C4-2B (cell line): ENCODE measurements at regions not wholly inside any gene's neighbourhood (a gene's known extent, or its start where the extent isn't known, plus 50 kb on each side); places are given as distances from the start of the nearest gene placed in this dataset.

Experiments
- ZFX ChIP-seq: fragments of 450-650 bp; IDR thresholded peaks from 2 replicates; pipeline ENCODE4 v1.6.1; 2017
- TF ChIP-seq, protein P1 (sequence below): fragments of 450-650 bp; conservative IDR thresholded peaks from 2 replicates; pipeline ENCODE4 v1.5.1; 2017; ENCODE audit warnings: mild to moderate bottlenecking

DNA sequence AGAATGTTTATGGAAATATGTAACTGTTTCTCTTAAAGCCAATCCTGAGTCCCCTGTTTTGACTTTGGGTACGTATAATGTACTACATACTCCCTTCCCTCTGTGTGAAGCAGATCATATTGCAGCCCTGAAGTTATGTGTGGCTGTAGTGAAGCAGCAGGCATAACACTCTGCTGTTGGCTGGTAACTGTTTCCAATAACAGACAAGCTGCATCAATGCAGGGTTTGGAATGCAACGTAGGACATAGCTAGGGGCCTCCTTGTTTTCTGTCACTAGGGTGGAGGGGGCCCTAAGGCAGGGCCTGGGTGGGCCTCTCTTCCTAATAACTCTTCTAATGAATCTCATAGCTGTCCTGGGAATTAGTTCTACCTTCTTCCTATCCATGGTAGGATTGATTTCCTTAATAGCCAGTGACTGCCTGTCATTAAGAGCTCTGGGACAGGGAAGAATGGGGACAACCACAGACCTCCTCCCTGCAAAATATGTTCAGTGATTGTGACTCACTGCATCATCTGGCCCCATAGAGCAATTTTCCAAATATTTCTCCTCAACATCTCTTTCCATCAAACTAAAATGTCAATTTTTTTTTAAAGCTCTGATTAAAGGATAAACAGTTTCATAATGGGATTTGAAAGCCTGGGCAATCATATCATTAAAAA lies 129.6 kb upstream of the HMHB1 start:
- TF ChIP-seq, protein P1, sequence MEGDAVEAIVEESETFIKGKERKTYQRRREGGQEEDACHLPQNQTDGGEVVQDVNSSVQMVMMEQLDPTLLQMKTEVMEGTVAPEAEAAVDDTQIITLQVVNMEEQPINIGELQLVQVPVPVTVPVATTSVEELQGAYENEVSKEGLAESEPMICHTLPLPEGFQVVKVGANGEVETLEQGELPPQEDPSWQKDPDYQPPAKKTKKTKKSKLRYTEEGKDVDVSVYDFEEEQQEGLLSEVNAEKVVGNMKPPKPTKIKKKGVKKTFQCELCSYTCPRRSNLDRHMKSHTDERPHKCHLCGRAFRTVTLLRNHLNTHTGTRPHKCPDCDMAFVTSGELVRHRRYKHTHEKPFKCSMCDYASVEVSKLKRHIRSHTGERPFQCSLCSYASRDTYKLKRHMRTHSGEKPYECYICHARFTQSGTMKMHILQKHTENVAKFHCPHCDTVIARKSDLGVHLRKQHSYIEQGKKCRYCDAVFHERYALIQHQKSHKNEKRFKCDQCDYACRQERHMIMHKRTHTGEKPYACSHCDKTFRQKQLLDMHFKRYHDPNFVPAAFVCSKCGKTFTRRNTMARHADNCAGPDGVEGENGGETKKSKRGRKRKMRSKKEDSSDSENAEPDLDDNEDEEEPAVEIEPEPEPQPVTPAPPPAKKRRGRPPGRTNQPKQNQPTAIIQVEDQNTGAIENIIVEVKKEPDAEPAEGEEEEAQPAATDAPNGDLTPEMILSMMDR, result no peak
- no peak for TF ChIP-seq ZFX
